NCI-H146 treated with DMSO at 0.1 percent for 48 hours (cell line): ENCODE measurements at regions not wholly inside any gene's neighbourhood (a gene's known extent, or its start where the extent isn't known, plus 50 kb on each side); places are given as distances from the start of the nearest gene placed in this dataset.

Source experiments
- DNase-seq: peaks from one replicate; lab custom pipeline; 2025; ENCODE audit not compliant: unreplicated experiment; lab: John Stamatoyannopoulos, UW

DNA sequence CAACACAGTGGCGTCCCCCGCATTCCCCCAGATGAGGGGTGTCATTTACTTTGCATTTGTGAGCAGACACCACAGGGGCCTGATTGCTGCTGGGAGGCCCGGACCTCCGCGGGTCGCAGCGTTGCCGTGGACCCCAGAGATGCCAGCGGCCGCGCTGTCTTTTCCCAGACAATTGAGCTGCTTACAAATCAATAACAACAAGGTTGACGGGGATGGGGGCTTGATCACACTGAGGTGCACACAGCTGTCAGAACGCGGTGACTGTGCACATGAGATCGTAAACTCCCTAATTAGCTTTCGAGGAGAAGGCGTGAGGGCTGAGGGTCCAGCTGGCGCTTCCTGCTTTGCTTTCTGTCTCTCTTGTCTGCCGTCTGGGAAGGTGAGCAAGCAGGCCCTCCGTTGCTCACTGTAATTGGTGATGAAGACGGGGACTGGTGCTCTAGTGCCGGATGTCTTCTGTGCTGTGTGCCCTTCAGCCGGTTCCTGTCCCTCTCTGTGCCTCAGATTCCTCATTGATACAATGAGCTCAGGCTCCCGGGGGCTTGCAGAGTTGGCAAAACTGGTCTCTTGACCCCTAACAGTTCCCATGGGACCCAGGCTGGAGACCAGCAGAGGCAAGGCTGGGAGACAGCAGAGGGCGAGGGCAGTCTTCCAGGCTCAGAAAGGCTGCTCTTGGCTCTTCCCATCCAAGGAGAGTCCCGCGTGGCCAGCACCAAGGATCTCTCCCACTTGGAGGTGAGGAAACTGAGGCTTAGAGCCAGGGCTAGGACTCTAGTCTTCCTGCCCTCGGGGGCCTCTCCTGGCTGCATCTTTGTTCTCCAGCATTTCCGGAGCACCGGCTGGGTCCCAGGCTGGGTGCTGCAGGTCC, 126.0 kb upstream of the PMEPA1 start:
- no peak for DNase-seq

DNA sequence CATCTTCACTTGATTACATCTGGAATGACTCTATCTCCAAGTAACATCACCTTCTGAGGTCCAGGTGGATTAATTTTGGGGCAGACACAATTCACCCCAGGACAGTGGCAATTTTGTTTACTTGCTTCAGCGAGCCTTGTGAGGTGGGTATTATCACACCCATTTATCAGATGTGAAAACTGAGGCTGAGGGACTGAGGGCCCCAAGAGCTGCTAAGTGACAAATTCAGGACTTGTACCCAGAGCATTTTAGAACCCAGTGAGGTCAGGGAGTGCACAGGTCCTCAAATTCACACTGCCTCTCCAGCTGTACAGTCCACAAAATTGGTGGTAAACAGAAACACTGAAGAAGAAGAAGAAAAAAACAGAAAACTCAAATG, 125.2 kb upstream of the PMEPA1 start:
- no peak for DNase-seq

GRCh38 chr20:57834306-57835073, 124.7 kb upstream of the PMEPA1 start:
- DNase-seq = no peak

DNA sequence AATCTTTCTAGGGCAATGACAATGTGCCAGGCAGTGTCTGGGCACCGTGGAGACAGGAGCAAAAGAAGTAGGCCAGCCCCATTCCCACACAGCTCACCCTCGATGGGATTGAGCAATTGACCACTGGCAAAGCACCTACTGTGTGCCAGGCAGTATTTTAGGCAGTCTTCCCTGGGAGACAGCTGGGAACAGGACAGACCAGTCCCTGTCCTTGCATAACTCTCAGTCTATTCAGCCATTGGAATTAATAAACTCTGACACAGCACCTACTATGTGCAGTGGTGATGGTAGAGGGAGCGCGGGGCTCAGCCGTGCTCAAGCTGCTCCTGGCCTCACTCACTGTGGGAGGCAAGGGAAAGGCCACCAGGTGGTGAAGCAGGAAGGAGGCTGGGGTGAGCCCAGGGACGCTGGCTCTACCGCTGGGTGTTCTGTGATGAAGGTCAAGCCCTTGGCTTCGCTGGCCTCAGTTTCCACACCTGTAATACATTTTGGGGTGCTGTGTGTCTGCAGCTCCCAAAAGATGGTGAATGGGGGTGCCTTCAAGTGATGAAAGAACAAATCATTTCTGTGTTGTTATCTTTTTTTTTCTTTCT, 122.3 kb upstream of the PMEPA1 start:
- no peak for DNase-seq

DNA sequence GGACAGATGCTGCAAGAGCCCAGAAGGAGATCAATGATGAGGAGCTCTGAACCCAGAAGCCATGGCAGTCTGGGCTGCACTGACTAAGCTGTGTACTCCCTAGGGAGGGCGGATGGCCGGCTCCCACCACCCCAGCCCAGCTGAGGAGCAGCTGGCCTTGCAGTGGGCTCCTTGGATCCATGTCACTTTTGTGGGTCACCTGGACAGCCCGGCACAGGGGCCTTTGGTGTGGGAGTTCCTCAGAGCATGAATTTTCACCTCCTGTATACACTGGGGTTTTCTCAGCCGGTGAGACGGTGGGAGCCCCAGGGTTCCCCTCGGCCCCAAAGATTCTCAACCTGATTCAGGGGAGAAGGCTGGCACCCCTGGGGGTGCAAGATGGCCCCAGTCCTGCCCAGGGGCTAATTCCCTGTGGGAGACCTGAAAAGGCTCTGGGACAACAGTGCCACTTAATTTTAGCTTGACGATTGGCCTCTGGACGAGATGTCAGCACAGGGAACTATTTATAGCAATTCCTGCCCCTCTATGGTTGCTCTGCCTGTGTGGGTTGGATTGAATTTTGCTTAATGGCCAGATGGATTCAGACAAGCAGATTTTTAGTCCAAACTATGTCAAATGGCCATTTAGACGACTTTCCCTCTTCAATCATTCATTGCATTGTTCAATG, 121.6 kb upstream of the PMEPA1 start:
- no peak for DNase-seq

DNA sequence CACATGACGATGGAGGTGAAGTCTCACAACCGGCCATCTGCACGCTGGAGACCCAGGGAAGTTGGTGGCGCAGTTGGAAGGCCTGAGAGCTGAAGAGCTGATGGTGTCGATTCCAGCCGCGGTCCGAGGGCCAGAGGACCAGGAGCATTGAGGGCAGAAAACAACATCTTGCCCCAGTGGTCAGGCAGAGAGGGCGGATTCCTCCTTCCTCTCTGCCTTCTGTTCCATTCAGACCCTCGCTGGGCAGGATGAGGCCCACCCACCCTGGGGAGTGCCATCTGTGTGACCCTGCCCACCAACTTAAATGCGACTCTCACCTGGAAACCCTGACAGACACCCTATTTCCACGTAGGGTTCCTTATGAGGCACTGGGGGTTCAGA, 120.7 kb upstream of the PMEPA1 start:
- no peak for DNase-seq

GRCh38 chr20:57829805-57830514, 120.1 kb upstream of the PMEPA1 start:
- DNase-seq = no peak

GRCh38 chr20:57829336-57829735, 119.5 kb upstream of the PMEPA1 start:
- DNase-seq = no peak

- no peak for DNase-seq
Measured at GRCh38 chr20:57828696-57829095, 118.9 kb upstream of the PMEPA1 start.

GRCh38 chr20:57826666-57827287, 117.0 kb upstream of the PMEPA1 start:
- no peak for DNase-seq

DNA sequence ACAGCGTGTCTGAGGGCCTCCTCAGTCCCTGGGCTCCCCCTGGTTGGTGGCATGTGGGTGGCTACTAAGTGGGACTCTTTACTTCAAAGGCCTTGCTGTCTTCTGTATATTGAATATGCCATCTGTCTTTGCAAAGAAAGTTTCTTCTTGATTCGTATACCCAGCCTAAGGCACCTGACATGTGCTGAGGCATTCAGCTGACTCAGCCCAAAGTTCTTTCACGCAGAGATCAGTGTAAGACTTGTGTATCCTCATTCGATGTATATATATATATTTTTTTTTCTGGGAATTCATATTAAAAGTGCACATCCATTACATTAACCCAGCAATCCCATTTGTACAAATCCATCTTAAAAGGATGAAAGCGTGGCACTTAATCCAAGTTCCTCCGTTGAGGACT, 115.1 kb upstream of the PMEPA1 start:
- no peak for DNase-seq

- no peak for DNase-seq
Measured at GRCh38 chr20:57821935-57822334, 112.1 kb upstream of the PMEPA1 start.

GRCh38 chr20:57819691-57820380, 110.0 kb upstream of the PMEPA1 start:
- DNase-seq = no peak

DNA sequence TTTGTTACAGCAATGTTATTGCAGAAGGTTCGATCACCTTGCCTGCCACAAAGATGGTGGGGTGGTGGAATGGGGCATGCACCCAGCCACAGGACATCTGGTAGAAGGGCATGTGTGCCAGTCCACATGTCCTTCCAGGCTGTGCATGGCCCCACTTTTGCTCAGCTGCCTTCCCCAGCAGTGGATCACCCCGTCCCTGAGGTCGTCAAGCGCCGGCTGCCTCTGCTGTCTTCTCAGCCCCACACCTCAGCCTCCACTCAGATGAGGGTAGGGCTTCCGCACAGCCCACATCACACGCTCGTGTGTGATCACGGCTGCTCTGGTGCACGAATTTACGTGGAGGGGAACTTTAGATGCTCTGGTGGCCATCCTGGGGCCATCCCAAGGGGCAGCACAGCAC, 109.5 kb upstream of the PMEPA1 start:
- no peak for DNase-seq

GRCh38 chr20:57818418-57819181, 108.8 kb upstream of the PMEPA1 start:
- no peak for DNase-seq

DNA sequence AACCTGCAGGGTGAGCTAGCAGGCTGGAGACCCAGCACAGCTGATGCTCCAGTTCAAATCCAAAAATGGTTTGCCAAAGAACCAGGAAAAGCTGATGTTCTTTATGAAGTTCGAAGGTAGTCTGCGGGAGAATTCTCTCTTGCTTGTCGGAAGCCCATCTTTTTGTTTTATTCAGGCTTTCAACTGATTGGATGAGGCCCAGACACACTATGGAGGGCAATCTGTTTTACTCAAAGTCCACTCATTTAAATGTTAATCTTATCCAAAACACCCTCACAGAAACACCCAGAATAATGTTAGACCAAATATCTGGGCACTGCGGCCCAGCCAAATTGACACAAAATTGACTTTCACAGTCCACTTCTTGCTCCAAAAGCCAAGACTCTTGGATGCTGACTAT, 105.6 kb upstream of the PMEPA1 start:
- no peak for DNase-seq

- DNase-seq = no peak
Measured at GRCh38 chr20:57814529-57814928, 104.7 kb upstream of the PMEPA1 start.

- no peak for DNase-seq
Measured at GRCh38 chr20:57813509-57814269, 103.9 kb upstream of the PMEPA1 start.
